Heart left ventricle (tissue), 16 donors: ENCODE measurements at regions not wholly inside any gene's neighbourhood (a gene's known extent, or its start where the extent isn't known, plus 50 kb on each side); places are given as distances from the start of the nearest gene placed in this dataset.

Source experiments
- ATAC-seq, 4 donors: fragments of 200-7000 bp; cut with Tn5 transposase; one replicate each; pipeline ENCODE4 v1.9.1; 2020 to 2022; ENCODE audit warnings: moderate library complexity in 4 of 4, mild to moderate bottlenecking in 3 of 4, moderate number of reproducible peaks in 1 of 4
- DNase-seq, 5 donors: peaks; one replicate each; pipeline ENCODE4 v3.0.0-alpha.2; 2020
- H3K27ac ChIP-seq, 12 donors: fragments of 200-600 bp; sonication (generic) in 4 of 12; one replicate each; pipeline versions ENCODE4 v1.5.0 to v1.8.0; 2016 to 2022; ENCODE audit warnings: mild to moderate bottlenecking in 2 of 12
- H3K27me3 ChIP-seq, 9 donors: fragments of 200-600 bp; sonication (generic) in 2 of 9; one replicate each; pipeline versions ENCODE4 v1.5.1 to v1.8.0; 2016 to 2022; ENCODE audit warnings: mild to moderate bottlenecking in 3 of 9
- H3K36me3 ChIP-seq, 9 donors: fragments of 200-600 bp; sonication (generic) in 2 of 9; one replicate each; pipeline versions ENCODE4 v1.5.0 to v1.8.0; 2018 to 2022; ENCODE audit warnings: mild to moderate bottlenecking in 2 of 9
- H3K4me1 ChIP-seq, 12 donors: fragments of 200-600 bp; sonication (generic) in 4 of 12; one replicate each; pipeline versions ENCODE4 v1.5.0 to v1.8.0; 2016 to 2022; ENCODE audit warnings: mild to moderate bottlenecking in 3 of 12
- H3K4me3 ChIP-seq, 12 donors: fragments of 200-600 bp; sonication (generic) in 4 of 12; one replicate each; pipeline versions ENCODE4 v1.5.0 to v1.8.0; 2017 to 2022; ENCODE audit warnings: mild to moderate bottlenecking in 9 of 12, moderate library complexity in 4 of 12
- H3K9me3 ChIP-seq, 12 donors: fragments of 200-600 bp; sonication (generic) in 4 of 12; one replicate each; pipeline versions ENCODE4 v1.5.0 to v1.8.0; 2016 to 2022; ENCODE audit warnings: mild to moderate bottlenecking in 1 of 12
- POLR2A ChIP-seq, 2 donors: fragments of 450-650 bp; IDR thresholded peaks; one replicate each; pipeline ENCODE4 v1.6.1; 2017; ENCODE audit warnings: antibody characterized with exemption in 2 of 2, mild to moderate bottlenecking in 2 of 2, moderate library complexity in 2 of 2
- WGBS, 4 donors: extraction: QIAGEN DNeasy Blood & Tissue Kit in 2 of 4; methylation state at CpG; one replicate each; pipeline versions ENCODE4 v1.1.5 to v1.1.7; 2013 to 2018; 5-methylcytosine and 5-hydroxymethylcytosine counted together
- intact Hi-C, 10 donors: fragments of 100-400 bp; cut with DNase I; formaldehyde crosslinking; loops; one replicate each; pipeline versions ENCODE4 v1.11.1 to v1.14.2; 2022
- TF ChIP-seq, protein P1 (sequence below), 12 donors: fragments of 200-600 bp; sonication (generic) in 4 of 12; IDR thresholded peaks; one replicate each; pipeline versions ENCODE4 v1.5.0 to v1.8.0; 2018 to 2022; ENCODE audit warnings: antibody characterized with exemption in 12 of 12, mild to moderate bottlenecking in 5 of 12
- donor health status: ischemic (EF 13 %, LVEDD 7.1; RV severe dilation, severe dysfunction).
- donor health status: healthy with polysubstance abuse.
- donor health status: DM: no; HTN: yes; CAD: no.
- donor health status: DM: no; HTN: no; CAD: no.
- donor health status: ischemic (EF 25% LVEDD 6.9; RV normal size, moderate dysfunction).
- donor health status: ischemic (EF 25% LVEDD 5.7; RV mildly dilated, moderate dysfunction).
- donor health status: healthy.
- donor health status: DM: yes; HTN: yes; CAD: no.
- donor health status: ischemic (EF 35%, LVEDD 5.7; RV mildly dilated, moderate dysfunction).
- donor health status: nonischemic (EF 11% LVEDD 7.7; RV severe dilation, severe dysfunction).
- donor health status: DM: yes; HTN: yes; CAD: no.
- donor health status: PGD.
- donor health status: ischemic (EF 29% LVEDD 5.4; RV normal size, mild dysfunction).
- donor health status: nonischemic (EF 23%, LVEDD 6.1; RV moderate dilation, normal function).

DNA sequence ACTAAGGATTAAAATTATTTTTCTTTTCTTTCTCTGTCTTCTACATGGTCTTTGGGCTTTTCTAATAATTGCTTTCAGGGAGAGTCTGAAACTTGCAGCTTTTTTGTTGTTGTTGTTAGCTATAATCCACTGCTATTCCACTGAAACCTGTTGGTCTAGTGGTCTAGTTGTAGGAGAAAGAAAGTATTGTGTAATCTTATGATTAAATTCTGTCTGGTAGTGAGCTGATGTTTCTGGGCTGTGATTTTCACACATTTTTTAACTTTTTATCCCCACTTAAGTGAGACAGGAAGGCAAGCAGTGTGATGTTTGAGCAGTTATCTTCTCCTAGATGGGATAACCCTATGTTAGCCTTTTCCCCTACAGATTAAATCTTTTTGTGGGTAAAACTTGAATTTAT is 825.2 kb downstream of the PCDH7 start:
- Histone ChIP-seq H3K27me3 (no peaks in the 10 kb centered on the region), H3K36me3 (no peaks in the 10 kb centered on the region), H3K4me3 (no peak overlapping the region), H3K4me1 (no peaks in the 10 kb centered on the region), H3K27ac (no peak overlapping the region), H3K9me3 (peaks cover 0 to 7% (median 0%) of the 10 kb centered on the region in 12 donors)
- ATAC-seq (peak in 1 of 4 donors; percentile 41), DNase-seq (no peak)
- intact Hi-C loops, result no loop called here
- TF ChIP-seq POLR2A (IDR thresholded peaks at IDR 0.05), result no peak
- TF ChIP-seq, protein P1, sequence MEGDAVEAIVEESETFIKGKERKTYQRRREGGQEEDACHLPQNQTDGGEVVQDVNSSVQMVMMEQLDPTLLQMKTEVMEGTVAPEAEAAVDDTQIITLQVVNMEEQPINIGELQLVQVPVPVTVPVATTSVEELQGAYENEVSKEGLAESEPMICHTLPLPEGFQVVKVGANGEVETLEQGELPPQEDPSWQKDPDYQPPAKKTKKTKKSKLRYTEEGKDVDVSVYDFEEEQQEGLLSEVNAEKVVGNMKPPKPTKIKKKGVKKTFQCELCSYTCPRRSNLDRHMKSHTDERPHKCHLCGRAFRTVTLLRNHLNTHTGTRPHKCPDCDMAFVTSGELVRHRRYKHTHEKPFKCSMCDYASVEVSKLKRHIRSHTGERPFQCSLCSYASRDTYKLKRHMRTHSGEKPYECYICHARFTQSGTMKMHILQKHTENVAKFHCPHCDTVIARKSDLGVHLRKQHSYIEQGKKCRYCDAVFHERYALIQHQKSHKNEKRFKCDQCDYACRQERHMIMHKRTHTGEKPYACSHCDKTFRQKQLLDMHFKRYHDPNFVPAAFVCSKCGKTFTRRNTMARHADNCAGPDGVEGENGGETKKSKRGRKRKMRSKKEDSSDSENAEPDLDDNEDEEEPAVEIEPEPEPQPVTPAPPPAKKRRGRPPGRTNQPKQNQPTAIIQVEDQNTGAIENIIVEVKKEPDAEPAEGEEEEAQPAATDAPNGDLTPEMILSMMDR (IDR thresholded peaks at IDR 0.05), result no peak

GRCh38 chr4:31545755-31546154 is 825.6 kb downstream of the PCDH7 start:
- no peaks in the 10 kb centered on the region for H3K4me1 ChIP-seq
- no peak for ATAC-seq
- no peak for TF ChIP-seq POLR2A (IDR thresholded peaks at IDR 0.05)
- TF ChIP-seq, protein P1 (IDR thresholded peaks at IDR 0.05), result no peak
- H3K36me3 ChIP-seq, result no peaks in the 10 kb centered on the region
- no peak overlapping the region for H3K4me3 ChIP-seq
- H3K27ac ChIP-seq, result no peak overlapping the region
- no peak for DNase-seq
- intact Hi-C loops, result no loop called here
- 56 to 60% (median 58%) methylated on average over 1 of the region's 1 CpG for WGBS, 4 donors
- H3K27me3 ChIP-seq, result no peaks in the 10 kb centered on the region
- peaks cover 0 to 5% (median 0%) of the 10 kb centered on the region in 12 donors for H3K9me3 ChIP-seq

GRCh38 chr4:31548021-31548420 is 827.9 kb downstream of the PCDH7 start:
- no peak for DNase-seq
- H3K4me1 ChIP-seq, result no peaks in the 10 kb centered on the region
- intact Hi-C loops, result no loop called here
- no peaks in the 10 kb centered on the region for H3K36me3 ChIP-seq
- WGBS, 4 donors, result 58 to 63% (median 60%) methylated on average over 2 of the region's 2 CpGs
- peaks cover 0 to 5% (median 0%) of the 10 kb centered on the region in 12 donors for H3K9me3 ChIP-seq
- no peak for TF ChIP-seq POLR2A (IDR thresholded peaks at IDR 0.05)
- TF ChIP-seq, protein P1 (IDR thresholded peaks at IDR 0.05), result no peak
- H3K27ac ChIP-seq, result no peak overlapping the region
- ATAC-seq, result no peak
- no peak overlapping the region for H3K4me3 ChIP-seq
- H3K27me3 ChIP-seq, result no peaks in the 10 kb centered on the region

DNA sequence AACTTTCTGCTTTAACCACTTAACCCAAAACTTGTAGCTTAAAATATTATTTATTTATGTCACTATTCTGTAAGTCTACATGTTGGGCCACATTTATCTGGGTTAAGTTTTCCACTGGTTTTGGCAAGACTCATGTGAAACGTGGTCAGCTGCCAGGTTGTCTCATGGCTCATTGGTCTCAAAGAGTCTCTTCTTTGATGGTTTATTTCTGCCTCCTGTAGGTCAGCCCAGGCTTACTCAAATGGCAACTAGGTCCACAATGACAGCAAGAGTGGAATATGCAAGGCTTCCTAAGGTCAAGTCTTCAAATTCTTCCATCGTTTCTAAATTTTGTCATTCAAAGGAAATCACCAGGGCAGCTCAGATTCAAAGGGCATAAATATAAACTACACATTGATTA is 828.7 kb downstream of the PCDH7 start:
- 55 to 61% (median 59%) methylated on average over 2 of the region's 2 CpGs for WGBS, 4 donors
- intact Hi-C loops, result no loop called here

More for the DNA sequence above, 828.7 kb downstream of the PCDH7 start:
- Histone ChIP-seq H3K36me3 (no peaks in the 10 kb centered on the region), H3K4me1 (no peaks in the 10 kb centered on the region), H3K4me3 (no peak overlapping the region), H3K9me3 (peaks cover 0 to 5% (median 0%) of the 10 kb centered on the region in 12 donors), H3K27me3 (no peaks in the 10 kb centered on the region), H3K27ac (no peak overlapping the region)
- peak in 1 of 5 donors; percentile 25 for DNase-seq
- no peak for TF ChIP-seq POLR2A (IDR thresholded peaks at IDR 0.05)
- TF ChIP-seq, protein P1 (IDR thresholded peaks at IDR 0.05), result no peak
- ATAC-seq, result no peak
